Gastrocnemius medialis (tissue), 4 donors: ENCODE measurements at regions not wholly inside any gene's neighbourhood (a gene's known extent, or its start where the extent isn't known, plus 50 kb on each side); places are given as distances from the start of the nearest gene placed in this dataset.

Source experiments
- POLR2A ChIP-seq, 2 donors: fragments of 450-650 bp; IDR thresholded peaks; one replicate each; pipeline ENCODE4 v1.6.1; 2017; ENCODE audit warnings: antibody characterized with exemption in 2 of 2, mild to moderate bottlenecking in 2 of 2, moderate library complexity in 2 of 2
- TF ChIP-seq, protein P1 (sequence below), 5 experiments: fragments of 450-650 bp in 3 of 5; fragments of 200-600 bp in 2 of 5; sonication (generic) in 2 of 5; IDR thresholded peaks in 4 of 5; conservative IDR thresholded peaks in 1 of 5; 1 replicate in 4 of 5; 2 replicates in 1 of 5; pipeline ENCODE4 v1.5.1; 2016 to 2019; ENCODE audit warnings: antibody characterized with exemption in 5 of 5, mild to moderate bottlenecking in 3 of 5, moderate library complexity in 3 of 5

DNA sequence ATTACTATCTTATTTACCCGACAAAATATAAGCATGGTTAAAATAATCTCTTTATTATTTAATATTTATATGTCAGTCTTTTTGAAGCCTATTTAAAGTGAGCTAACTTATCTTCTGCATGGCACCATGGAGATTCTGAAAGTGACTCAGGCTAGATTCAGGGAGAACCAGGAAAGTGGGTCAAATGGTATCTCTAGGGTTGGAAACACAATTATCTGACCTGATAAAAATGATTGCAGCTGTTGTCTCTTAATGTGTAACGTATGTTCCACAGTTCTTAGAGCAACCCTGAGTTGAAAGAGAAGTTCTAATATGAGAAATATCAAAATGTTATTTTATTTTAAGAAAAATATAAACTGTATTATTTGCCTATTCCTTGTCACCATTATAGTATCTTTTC lies 143.1 kb upstream of the CARD18 start:
- TF ChIP-seq POLR2A (IDR thresholded peaks at IDR 0.05): no peak
- TF ChIP-seq, protein P1, sequence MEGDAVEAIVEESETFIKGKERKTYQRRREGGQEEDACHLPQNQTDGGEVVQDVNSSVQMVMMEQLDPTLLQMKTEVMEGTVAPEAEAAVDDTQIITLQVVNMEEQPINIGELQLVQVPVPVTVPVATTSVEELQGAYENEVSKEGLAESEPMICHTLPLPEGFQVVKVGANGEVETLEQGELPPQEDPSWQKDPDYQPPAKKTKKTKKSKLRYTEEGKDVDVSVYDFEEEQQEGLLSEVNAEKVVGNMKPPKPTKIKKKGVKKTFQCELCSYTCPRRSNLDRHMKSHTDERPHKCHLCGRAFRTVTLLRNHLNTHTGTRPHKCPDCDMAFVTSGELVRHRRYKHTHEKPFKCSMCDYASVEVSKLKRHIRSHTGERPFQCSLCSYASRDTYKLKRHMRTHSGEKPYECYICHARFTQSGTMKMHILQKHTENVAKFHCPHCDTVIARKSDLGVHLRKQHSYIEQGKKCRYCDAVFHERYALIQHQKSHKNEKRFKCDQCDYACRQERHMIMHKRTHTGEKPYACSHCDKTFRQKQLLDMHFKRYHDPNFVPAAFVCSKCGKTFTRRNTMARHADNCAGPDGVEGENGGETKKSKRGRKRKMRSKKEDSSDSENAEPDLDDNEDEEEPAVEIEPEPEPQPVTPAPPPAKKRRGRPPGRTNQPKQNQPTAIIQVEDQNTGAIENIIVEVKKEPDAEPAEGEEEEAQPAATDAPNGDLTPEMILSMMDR (IDR thresholded peaks at IDR 0.05 in 4 of 5, conservative IDR thresholded peaks at IDR 0.05 in 1 of 5): no peak
